Esophagus squamous epithelium (tissue), 5 donors: ENCODE measurements at regions not wholly inside any gene's neighbourhood (a gene's known extent, or its start where the extent isn't known, plus 50 kb on each side); places are given as distances from the start of the nearest gene placed in this dataset.
"Not testable (repeated sequence)": the region's sequence is repeated elsewhere in the genome, so short reads cannot be mapped to it uniquely, and the experiment has no call there.

Experiments used
- DNase-seq: peaks from one replicate; lab custom pipeline; 2025; lab: John Stamatoyannopoulos, UW
- H3K27ac ChIP-seq, 4 donors: fragments of 200-600 bp; sonication (generic); one replicate each; pipeline ENCODE4 v1.5.1; 2016 to 2019; ENCODE audit warnings: mild to moderate bottlenecking in 1 of 4
- H3K27me3 ChIP-seq, 4 donors: fragments of 200-600 bp; sonication (generic); 1 replicate in 3 of 4; 2 replicates in 1 of 4; pipeline versions ENCODE4 v1.5.1 to v1.6.0; 2017 to 2021; ENCODE audit warnings: antibody characterized with exemption in 1 of 4
- H3K36me3 ChIP-seq, 3 donors: fragments of 200-600 bp; sonication (generic); one replicate each; pipeline ENCODE4 v1.5.1; 2016 to 2019
- H3K4me1 ChIP-seq, 3 donors: fragments of 200-600 bp; sonication (generic); one replicate each; pipeline ENCODE4 v1.5.1; 2017 to 2019
- H3K4me3 ChIP-seq, 4 donors: fragments of 200-600 bp; sonication (generic); 1 replicate in 3 of 4; 2 replicates in 1 of 4; pipeline ENCODE4 v1.5.1; 2016 to 2019; ENCODE audit warnings: mild to moderate bottlenecking in 2 of 4, moderate library complexity in 1 of 4
- H3K9me3 ChIP-seq, 3 donors: fragments of 200-600 bp; sonication (generic); one replicate each; pipeline ENCODE4 v1.5.1; 2016 to 2019
- POLR2A ChIP-seq, 4 donors: fragments of 450-650 bp; IDR thresholded peaks; one replicate each; pipeline ENCODE4 v1.6.1; 2017; ENCODE audit warnings: antibody characterized with exemption in 4 of 4, mild to moderate bottlenecking in 4 of 4, moderate library complexity in 3 of 4
- WGBS, 2 donors: methylation state at CpG; one replicate each; pipeline ENCODE4 v1.1.5; 2018; 5-methylcytosine and 5-hydroxymethylcytosine counted together
- intact Hi-C: fragments of 100-400 bp; cut with DNase I; formaldehyde crosslinking; loops from one replicate; pipeline ENCODE4 v1.15.0; 2022
- donor health status: DM: yes; HTN: yes; CAD: no.

GRCh38 chr9:62838024-62838718 lies 1648.3 kb downstream of the SPATA31A7 start:
- H3K36me3 ChIP-seq, intact Hi-C loops, H3K9me3 ChIP-seq, DNase-seq: not testable (repeated sequence)
- H3K4me3 ChIP-seq: peak overlapping the region; percentile 43 to 68 (median 52)
- peak in 2 of 4 donors; percentile 25 to 71 for TF ChIP-seq POLR2A (IDR thresholded peaks at IDR 0.05)
- 0% methylated on average over 3 of the region's 60 CpGs; no CpG with 5 or more reads in 1 of the 2 donors for WGBS, 2 donors
- H3K27me3 ChIP-seq: peaks cover 0 to 46% (median 2%) of the 10 kb centered on the region in 4 donors
- H3K4me1 ChIP-seq: peaks cover 6 to 16% (median 11%) of the 10 kb centered on the region in 3 donors
- H3K27ac ChIP-seq: peak overlapping the region; percentile 58 to 75 (median 72)

GRCh38 chr9:62839168-62839567 lies 1649.3 kb downstream of the SPATA31A7 start:
- DNase-seq, H3K36me3 ChIP-seq, H3K4me3 ChIP-seq, intact Hi-C loops, H3K27ac ChIP-seq: not testable (repeated sequence)
- peaks cover 0 to 10% (median 7%) of the 10 kb centered on the region in 3 donors for H3K9me3 ChIP-seq
- H3K27me3 ChIP-seq: peaks cover 0 to 45% (median 1%) of the 10 kb centered on the region in 4 donors
- H3K4me1 ChIP-seq: peaks cover 6 to 16% (median 11%) of the 10 kb centered on the region in 3 donors
- 75 to 79% methylated on average over 1 of the region's 2 CpGs for WGBS, 2 donors

- H3K4me1 ChIP-seq, H3K27ac ChIP-seq, intact Hi-C loops, DNase-seq, H3K4me3 ChIP-seq, H3K36me3 ChIP-seq: not testable (repeated sequence)
- 61 to 64% methylated on average over 9 of the region's 9 CpGs for WGBS, 2 donors
- H3K27me3 ChIP-seq: peaks cover 0 to 37% (median 1%) of the 10 kb centered on the region in 4 donors
- peaks cover 0 to 10% (median 7%) of the 10 kb centered on the region in 3 donors for H3K9me3 ChIP-seq
Measured at GRCh38 chr9:62843145-62843544, 1653.3 kb downstream of the SPATA31A7 start.

- not testable (repeated sequence) for H3K27ac ChIP-seq
Measured at GRCh38 chr9:62843706-62844290, 1654.0 kb downstream of the SPATA31A7 start.

GRCh38 chr9:62844681-62845185 lies 1654.9 kb downstream of the SPATA31A7 start:
- Histone ChIP-seq H3K27me3 (peaks cover 0 to 32% (median 1%) of the 10 kb centered on the region in 4 donors), H3K9me3 (peaks cover 0 to 10% (median 7%) of the 10 kb centered on the region in 3 donors)
- H3K4me3 ChIP-seq, H3K27ac ChIP-seq, DNase-seq, H3K4me1 ChIP-seq, H3K36me3 ChIP-seq, intact Hi-C loops: not testable (repeated sequence)
- 53 to 63% methylated on average over 8 to 11 of the region's 27 CpGs for WGBS, 2 donors

More at GRCh38 chr9:62843706-62844290, 1654.0 kb downstream of the SPATA31A7 start:
- DNase-seq, H3K4me1 ChIP-seq, H3K4me3 ChIP-seq, intact Hi-C loops, H3K36me3 ChIP-seq: not testable (repeated sequence)
- WGBS, 2 donors: 64 to 69% methylated on average over 6 to 8 of the region's 15 CpGs
- Histone ChIP-seq H3K27me3 (peaks cover 0 to 34% (median 1%) of the 10 kb centered on the region in 4 donors), H3K9me3 (peaks cover 0 to 10% (median 7%) of the 10 kb centered on the region in 3 donors)

GRCh38 chr9:62848258-62848657 lies 1658.4 kb downstream of the SPATA31A7 start:
- intact Hi-C loops, H3K27ac ChIP-seq, DNase-seq, H3K4me3 ChIP-seq, H3K36me3 ChIP-seq, H3K9me3 ChIP-seq, H3K4me1 ChIP-seq: not testable (repeated sequence)
- 45 to 49% methylated on average over 1 to 2 of the region's 2 CpGs for WGBS, 2 donors
- peaks cover 0 to 37% (median 1%) of the 10 kb centered on the region in 4 donors for H3K27me3 ChIP-seq

- H3K4me1 ChIP-seq, H3K36me3 ChIP-seq, DNase-seq, H3K27ac ChIP-seq, H3K4me3 ChIP-seq, intact Hi-C loops, H3K9me3 ChIP-seq: not testable (repeated sequence)
- WGBS, 2 donors: 83 to 91% methylated on average over 7 to 11 of the region's 17 CpGs
- peaks cover 0 to 32% (median 0%) of the 10 kb centered on the region in 4 donors for H3K27me3 ChIP-seq
Measured at GRCh38 chr9:62849991-62850390, 1660.2 kb downstream of the SPATA31A7 start.

- H3K4me1 ChIP-seq, DNase-seq, intact Hi-C loops, H3K36me3 ChIP-seq, H3K4me3 ChIP-seq, H3K27ac ChIP-seq, H3K9me3 ChIP-seq: not testable (repeated sequence)
- H3K27me3 ChIP-seq: peaks cover 0 to 26% (median 0%) of the 10 kb centered on the region in 4 donors
- WGBS, 2 donors: 77 to 87% methylated on average over 9 to 11 of the region's 12 CpGs
Measured at GRCh38 chr9:62857280-62857679, 1667.4 kb downstream of the SPATA31A7 start.

- DNase-seq, H3K36me3 ChIP-seq, intact Hi-C loops, H3K4me1 ChIP-seq, H3K4me3 ChIP-seq, H3K27ac ChIP-seq, H3K9me3 ChIP-seq: not testable (repeated sequence)
- WGBS, 2 donors: 69 to 74% methylated on average over 1 of the region's 1 CpG
- H3K27me3 ChIP-seq: peaks cover 0 to 29% (median 0%) of the 10 kb centered on the region in 4 donors
Measured at GRCh38 chr9:62858240-62858639, 1668.4 kb downstream of the SPATA31A7 start.

GRCh38 chr9:62860939-62861860 lies 1671.4 kb downstream of the SPATA31A7 start:
- H3K4me3 ChIP-seq, DNase-seq, intact Hi-C loops, H3K36me3 ChIP-seq, H3K9me3 ChIP-seq, H3K27ac ChIP-seq: not testable (repeated sequence)
- 86 to 89% methylated on average over 11 of the region's 11 CpGs for WGBS, 2 donors
- Histone ChIP-seq H3K4me1 (peaks cover 0 to 28% (median 8%) of the 10 kb centered on the region in 3 donors), H3K27me3 (peaks cover 0 to 41% (median 0%) of the 10 kb centered on the region in 4 donors)

GRCh38 chr9:62862180-62862579 lies 1672.3 kb downstream of the SPATA31A7 start:
- peaks cover 0 to 28% (median 8%) of the 10 kb centered on the region in 3 donors for H3K4me1 ChIP-seq
- intact Hi-C loops, H3K27ac ChIP-seq, H3K9me3 ChIP-seq, H3K4me3 ChIP-seq, DNase-seq, H3K36me3 ChIP-seq: not testable (repeated sequence)
- WGBS, 2 donors: 70 to 76% methylated on average over 2 of the region's 2 CpGs
- H3K27me3 ChIP-seq: peaks cover 0 to 41% (median 0%) of the 10 kb centered on the region in 4 donors
